Pancreas (tissue), 10 donors: ENCODE measurements at regions not wholly inside any gene's neighbourhood (a gene's known extent, or its start where the extent isn't known, plus 50 kb on each side); places are given as distances from the start of the nearest gene placed in this dataset.

Experiments
- ATAC-seq, 4 donors: fragments of 200-7000 bp; cut with Tn5 transposase; one replicate each; pipeline versions ENCODE4 v1.8.0 to v1.9.1; 2020; ENCODE audit warnings: mild to moderate bottlenecking in 4 of 4, moderate library complexity in 4 of 4
- DNase-seq, 6 donors: peaks; one replicate each; pipeline ENCODE4 v3.0.0-alpha.2; 2020
- FAIRE-seq: peaks from 2 replicates; lab custom pipeline; 2012; peaks lifted over from hg19 to GRCh38; lab: Jason Lieb, UNC
- H3K27ac ChIP-seq, 4 donors: fragments of 200-600 bp; sonication (generic); 1 replicate in 3 of 4; 2 replicates in 1 of 4; pipeline versions ENCODE4 v1.5.0 to v1.8.0; 2020
- H3K27me3 ChIP-seq, 4 donors: fragments of 200-600 bp; one replicate each; pipeline ENCODE4 v1.8.0; 2021
- H3K36me3 ChIP-seq, 3 donors: fragments of 200-600 bp; sonication (generic) in 1 of 3; one replicate each; pipeline versions ENCODE4 v1.5.0 to v1.8.0; 2020 to 2021
- H3K4me1 ChIP-seq, 3 donors: fragments of 200-600 bp; one replicate each; pipeline ENCODE4 v1.8.0; 2021
- H3K4me3 ChIP-seq, 4 donors: fragments of 200-600 bp; sonication (generic) in 2 of 4; one replicate each; pipeline versions ENCODE4 v1.5.0 to v1.8.0; 2020 to 2021
- H3K9me3 ChIP-seq, 4 donors: fragments of 200-600 bp; one replicate each; pipeline ENCODE4 v1.8.0; 2021
- whole genome bisulfite sequencing, 2 donors: extraction: QIAGEN DNeasy Blood & Tissue Kit; methylation state at CpG; one replicate each; pipeline ENCODE4 v1.1.7; 2013; 5-methylcytosine and 5-hydroxymethylcytosine counted together
- intact Hi-C, 3 donors: fragments of 100-400 bp; cut with DNase I; formaldehyde crosslinking; loops; one replicate each; pipeline versions ENCODE4 v1.11.1 to v1.14.2; 2022
- TF ChIP-seq, protein P1 (sequence below), 4 donors: fragments of 200-600 bp; sonication (generic) in 3 of 4; IDR thresholded peaks; one replicate each; pipeline versions ENCODE4 v1.5.0 to v1.8.0; 2021; ENCODE audit warnings: antibody characterized with exemption in 4 of 4
- donor health status: healthy with polysubstance abuse.
- donor health status: DM: no; HTN: no; CAD: no; lungs with moderate emphysema.
- donor health status: DM: no; HTN: no; CAD: no.
- donor health status: control.
- donor health status: control.
- donor health status: Bipolar disorder and iron deficiency.
- donor health status: DM: yes; HTN: yes; CAD: no.
- donor health status: DM: no; HTN: no; CAD: no.
- donor health status: DM: no; HTN: no; CAD: no.
- donor health status: DM: yes; HTN: yes; CAD: no.

- Histone ChIP-seq H3K27ac (no peak overlapping the region), H3K9me3 (no peaks in the 10 kb centered on the region), H3K4me3 (no peak overlapping the region), H3K27me3 (no peaks in the 10 kb centered on the region), H3K4me1 (no peaks in the 10 kb centered on the region), H3K36me3 (no peaks in the 10 kb centered on the region)
- TF ChIP-seq, protein P1, sequence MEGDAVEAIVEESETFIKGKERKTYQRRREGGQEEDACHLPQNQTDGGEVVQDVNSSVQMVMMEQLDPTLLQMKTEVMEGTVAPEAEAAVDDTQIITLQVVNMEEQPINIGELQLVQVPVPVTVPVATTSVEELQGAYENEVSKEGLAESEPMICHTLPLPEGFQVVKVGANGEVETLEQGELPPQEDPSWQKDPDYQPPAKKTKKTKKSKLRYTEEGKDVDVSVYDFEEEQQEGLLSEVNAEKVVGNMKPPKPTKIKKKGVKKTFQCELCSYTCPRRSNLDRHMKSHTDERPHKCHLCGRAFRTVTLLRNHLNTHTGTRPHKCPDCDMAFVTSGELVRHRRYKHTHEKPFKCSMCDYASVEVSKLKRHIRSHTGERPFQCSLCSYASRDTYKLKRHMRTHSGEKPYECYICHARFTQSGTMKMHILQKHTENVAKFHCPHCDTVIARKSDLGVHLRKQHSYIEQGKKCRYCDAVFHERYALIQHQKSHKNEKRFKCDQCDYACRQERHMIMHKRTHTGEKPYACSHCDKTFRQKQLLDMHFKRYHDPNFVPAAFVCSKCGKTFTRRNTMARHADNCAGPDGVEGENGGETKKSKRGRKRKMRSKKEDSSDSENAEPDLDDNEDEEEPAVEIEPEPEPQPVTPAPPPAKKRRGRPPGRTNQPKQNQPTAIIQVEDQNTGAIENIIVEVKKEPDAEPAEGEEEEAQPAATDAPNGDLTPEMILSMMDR (IDR thresholded peaks at IDR 0.05): no peak
- FAIRE-seq (no peak), ATAC-seq (no peak), DNase-seq (no peak)
- intact Hi-C loops: loop anchor here in 1 of 3 donors (10.0 kb wide), 1 partner anchor 58 kb away; no protein-coding TSS in a partner anchor
Observed at GRCh38 chr9:99427260-99427659, 205.2 kb downstream of the SEC61B start.

- intact Hi-C loops: no loop called here
Observed at GRCh38 chr9:99430301-99430700, 208.2 kb downstream of the SEC61B start.

DNA sequence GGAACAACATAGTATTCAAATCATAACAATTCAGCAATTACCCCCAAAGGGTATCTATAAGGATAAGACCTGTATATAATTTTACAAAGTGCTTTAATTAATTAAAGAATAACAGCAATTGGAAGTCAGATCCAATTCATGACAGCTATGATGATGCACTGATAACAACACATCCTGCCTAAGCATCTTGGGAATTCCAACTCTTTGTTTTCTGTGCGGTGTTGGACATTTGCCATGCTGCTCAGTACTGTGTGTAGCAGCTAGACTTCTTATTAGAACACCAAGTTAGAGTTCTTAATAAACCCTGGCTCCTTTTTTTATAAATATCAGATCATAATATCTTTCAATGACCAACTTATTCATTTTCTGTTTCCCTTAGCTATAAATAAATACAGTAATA is 209.0 kb downstream of the SEC61B start:
- no peaks in the 10 kb centered on the region for H3K4me1 ChIP-seq
- FAIRE-seq: no peak
- intact Hi-C loops: no loop called here
- no peaks in the 10 kb centered on the region for H3K9me3 ChIP-seq
- 87 to 89% methylated on average over 1 of the region's 1 CpG for WGBS, 2 donors
- no peak for ATAC-seq
- H3K36me3 ChIP-seq: no peaks in the 10 kb centered on the region
- no peak overlapping the region for H3K4me3 ChIP-seq
- no peaks in the 10 kb centered on the region for H3K27me3 ChIP-seq
- no peak overlapping the region for H3K27ac ChIP-seq
- TF ChIP-seq, protein P1 (IDR thresholded peaks at IDR 0.05): no peak
- no peak for DNase-seq

More at GRCh38 chr9:99430301-99430700, 208.2 kb downstream of the SEC61B start:
- 87 to 95% methylated on average over 2 of the region's 2 CpGs for WGBS, 2 donors
- ATAC-seq: peak in 2 of 4 donors; percentile 16 to 42
- H3K4me1 ChIP-seq: no peaks in the 10 kb centered on the region
- H3K4me3 ChIP-seq: no peak overlapping the region
- no peaks in the 10 kb centered on the region for H3K36me3 ChIP-seq
- TF ChIP-seq, protein P1 (IDR thresholded peaks at IDR 0.05): no peak
- no peaks in the 10 kb centered on the region for H3K9me3 ChIP-seq
- H3K27ac ChIP-seq: no peak overlapping the region
- no peak for DNase-seq
- no peak for FAIRE-seq
- no peaks in the 10 kb centered on the region for H3K27me3 ChIP-seq

GRCh38 chr9:99432075-99432474 is 210.0 kb downstream of the SEC61B start:
- H3K4me1 ChIP-seq: peaks cover 0 to 3% (median 0%) of the 10 kb centered on the region in 3 donors
- WGBS, 2 donors: 82 to 87% methylated on average over 4 of the region's 4 CpGs

GRCh38 chr9:99433095-99433494 is 211.0 kb downstream of the SEC61B start:
- Histone ChIP-seq H3K9me3 (no peaks in the 10 kb centered on the region), H3K4me3 (no peak overlapping the region), H3K36me3 (no peaks in the 10 kb centered on the region), H3K27me3 (no peaks in the 10 kb centered on the region), H3K4me1 (peaks cover 0 to 3% (median 0%) of the 10 kb centered on the region in 3 donors), H3K27ac (no peak overlapping the region)
- FAIRE-seq: no peak
- intact Hi-C loops: no loop called here
- no peak for ATAC-seq
- DNase-seq: no peak
- TF ChIP-seq, protein P1 (IDR thresholded peaks at IDR 0.05): no peak
- WGBS, 2 donors: 80 to 86% methylated on average over 4 of the region's 4 CpGs

More at GRCh38 chr9:99432075-99432474, 210.0 kb downstream of the SEC61B start:
- no peak overlapping the region for H3K4me3 ChIP-seq
- TF ChIP-seq, protein P1 (IDR thresholded peaks at IDR 0.05): no peak
- DNase-seq (no peak), ATAC-seq (no peak), FAIRE-seq (no peak)
- intact Hi-C loops: no loop called here
- no peak overlapping the region for H3K27ac ChIP-seq
- H3K9me3 ChIP-seq: no peaks in the 10 kb centered on the region
- H3K27me3 ChIP-seq: no peaks in the 10 kb centered on the region
- H3K36me3 ChIP-seq: no peaks in the 10 kb centered on the region
